ENCODE measurements at regions not wholly inside any gene's neighbourhood (a gene's known extent, or its start where the extent isn't known, plus 50 kb on each side); places are given as distances from the start of the nearest gene placed in this dataset.
"Not testable (repeated sequence)": the region's sequence is repeated elsewhere in the genome, so short reads cannot be mapped to it uniquely, and the experiment has no call there.

DNA sequence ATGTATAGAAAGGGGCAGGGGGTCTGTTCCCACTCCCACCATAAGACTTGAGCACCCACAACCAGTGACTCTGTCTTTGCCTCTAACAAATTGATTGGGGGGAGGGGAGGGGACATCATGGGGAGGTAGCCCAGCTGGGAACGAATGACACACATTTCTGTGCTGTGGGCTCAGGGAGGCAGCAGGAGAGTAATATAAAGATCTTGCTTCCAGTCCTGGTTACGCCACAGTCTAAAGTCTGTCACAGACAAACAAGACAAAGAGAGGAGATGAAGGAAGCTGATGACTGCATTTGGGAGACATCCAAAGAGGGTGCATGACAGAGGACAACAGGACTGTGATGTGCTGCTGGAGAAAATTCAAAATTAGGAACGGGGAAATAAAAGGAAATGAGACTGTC, 153.9 kb downstream of the ACTR3B start:
- Histone ChIP-seq H3K4me3 (no peak overlapping the region), H3K27ac (no peak overlapping the region), H3K9me3 (no peaks in the 10 kb centered on the region), H3K4me1 (no peaks in the 10 kb centered on the region), H3K27me3 (no peaks in the 10 kb centered on the region), H3K36me3 (no peaks in the 10 kb centered on the region)
- TF ChIP-seq POLR2A (IDR thresholded peaks at IDR 0.05) (no peak), EP300 (IDR thresholded peaks at IDR 0.05; ENCODE audit: low read depth) (no peak), POLR2AphosphoS5 (IDR thresholded peaks at IDR 0.05) (no peak)
- TF ChIP-seq, protein P1, sequence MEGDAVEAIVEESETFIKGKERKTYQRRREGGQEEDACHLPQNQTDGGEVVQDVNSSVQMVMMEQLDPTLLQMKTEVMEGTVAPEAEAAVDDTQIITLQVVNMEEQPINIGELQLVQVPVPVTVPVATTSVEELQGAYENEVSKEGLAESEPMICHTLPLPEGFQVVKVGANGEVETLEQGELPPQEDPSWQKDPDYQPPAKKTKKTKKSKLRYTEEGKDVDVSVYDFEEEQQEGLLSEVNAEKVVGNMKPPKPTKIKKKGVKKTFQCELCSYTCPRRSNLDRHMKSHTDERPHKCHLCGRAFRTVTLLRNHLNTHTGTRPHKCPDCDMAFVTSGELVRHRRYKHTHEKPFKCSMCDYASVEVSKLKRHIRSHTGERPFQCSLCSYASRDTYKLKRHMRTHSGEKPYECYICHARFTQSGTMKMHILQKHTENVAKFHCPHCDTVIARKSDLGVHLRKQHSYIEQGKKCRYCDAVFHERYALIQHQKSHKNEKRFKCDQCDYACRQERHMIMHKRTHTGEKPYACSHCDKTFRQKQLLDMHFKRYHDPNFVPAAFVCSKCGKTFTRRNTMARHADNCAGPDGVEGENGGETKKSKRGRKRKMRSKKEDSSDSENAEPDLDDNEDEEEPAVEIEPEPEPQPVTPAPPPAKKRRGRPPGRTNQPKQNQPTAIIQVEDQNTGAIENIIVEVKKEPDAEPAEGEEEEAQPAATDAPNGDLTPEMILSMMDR (IDR thresholded peaks at IDR 0.05): no peak
- 78% methylated on average over 3 of the region's 3 CpGs; no CpG with 5 or more reads in 1 of the 2 donors for WGBS, 2 donors (ENCODE audit: low coverage in 1 of 2)
- in situ Hi-C loops (cut with MboI; ENCODE audit: low pct_ligation_motif_present in 1 of 4, low pct_unique_long_range_greater_than_20kb in 1 of 4, low sequenced_read_pairs in 3 of 4) (no loop called here), intact Hi-C loops (cut with DNase I; ENCODE audit: low total_unique reads) (no loop called here)
- DNase-seq: no peak

DNA sequence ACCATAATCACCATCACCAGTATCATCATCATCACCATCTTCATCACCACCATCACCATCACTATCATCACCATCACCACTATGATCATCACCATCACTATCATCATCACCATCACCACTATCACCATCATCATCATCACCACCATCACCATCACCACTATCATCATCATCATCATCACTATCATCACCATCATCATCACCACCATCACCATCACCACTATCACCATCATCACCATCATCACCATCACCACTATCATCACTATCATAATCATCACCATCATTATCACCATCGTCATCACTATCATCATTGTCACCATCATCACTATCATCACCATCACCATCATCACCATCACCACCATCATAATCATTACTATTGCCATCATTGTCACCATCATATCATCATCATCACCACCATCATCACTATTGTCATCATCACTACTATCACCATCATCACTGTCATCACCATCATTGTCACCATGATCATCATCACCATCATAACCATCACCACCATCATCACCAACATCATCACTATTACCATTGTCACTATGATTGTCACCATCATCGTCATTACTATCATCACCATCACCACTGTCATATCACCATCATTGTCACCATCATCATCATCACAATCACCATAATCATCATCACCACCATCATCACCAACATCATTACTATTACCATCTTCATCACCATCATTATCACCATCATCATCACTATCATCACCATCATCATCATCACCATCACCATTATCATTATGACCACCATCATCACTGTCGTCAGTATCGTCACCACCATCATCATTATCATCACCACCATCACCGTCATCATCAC, 154.7 kb downstream of the ACTR3B start:
- intact Hi-C loops (cut with DNase I; ENCODE audit: low total_unique reads): no loop called here
- 90 to 91% methylated on average over 5 of the region's 5 CpGs for WGBS, 2 donors (ENCODE audit: low coverage in 1 of 2)
- TF ChIP-seq POLR2AphosphoS5 (IDR thresholded peaks at IDR 0.05) (no peak), EP300 (IDR thresholded peaks at IDR 0.05; ENCODE audit: low read depth) (no peak), POLR2A (IDR thresholded peaks at IDR 0.05) (no peak)
- Histone ChIP-seq H3K4me3 (no peak overlapping the region), H3K36me3 (no peaks in the 10 kb centered on the region), H3K27me3 (no peaks in the 10 kb centered on the region), H3K27ac (no peak overlapping the region), H3K4me1 (no peaks in the 10 kb centered on the region), H3K9me3 (no peaks in the 10 kb centered on the region)
- DNase-seq: no peak
- in situ Hi-C loops (cut with MboI; ENCODE audit: low pct_ligation_motif_present in 1 of 4, low pct_unique_long_range_greater_than_20kb in 1 of 4, low sequenced_read_pairs in 3 of 4): no loop called here

DNA sequence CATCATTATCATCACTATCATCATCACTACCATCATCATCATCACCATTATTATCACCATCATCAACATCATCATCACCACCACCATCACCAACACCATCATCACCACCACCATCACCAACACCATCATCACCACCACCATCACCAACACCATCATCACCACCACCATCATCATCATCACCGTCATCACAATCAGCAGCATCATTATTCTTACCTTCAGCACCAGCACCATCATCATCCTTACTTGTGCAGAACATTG, 155.2 kb downstream of the ACTR3B start:
- H3K4me1 ChIP-seq; H3K27ac ChIP-seq; DNase-seq; in situ Hi-C loops (cut with MboI; ENCODE audit: low pct_ligation_motif_present in 1 of 4, low pct_unique_long_range_greater_than_20kb in 1 of 4, low sequenced_read_pairs in 3 of 4); H3K4me3 ChIP-seq; H3K9me3 ChIP-seq; H3K27me3 ChIP-seq; intact Hi-C loops (cut with DNase I; ENCODE audit: low total_unique reads); H3K36me3 ChIP-seq: not testable (repeated sequence)
- 93 to 100% methylated on average over 1 of the region's 1 CpG for WGBS, 2 donors (ENCODE audit: low coverage in 1 of 2)

DNA sequence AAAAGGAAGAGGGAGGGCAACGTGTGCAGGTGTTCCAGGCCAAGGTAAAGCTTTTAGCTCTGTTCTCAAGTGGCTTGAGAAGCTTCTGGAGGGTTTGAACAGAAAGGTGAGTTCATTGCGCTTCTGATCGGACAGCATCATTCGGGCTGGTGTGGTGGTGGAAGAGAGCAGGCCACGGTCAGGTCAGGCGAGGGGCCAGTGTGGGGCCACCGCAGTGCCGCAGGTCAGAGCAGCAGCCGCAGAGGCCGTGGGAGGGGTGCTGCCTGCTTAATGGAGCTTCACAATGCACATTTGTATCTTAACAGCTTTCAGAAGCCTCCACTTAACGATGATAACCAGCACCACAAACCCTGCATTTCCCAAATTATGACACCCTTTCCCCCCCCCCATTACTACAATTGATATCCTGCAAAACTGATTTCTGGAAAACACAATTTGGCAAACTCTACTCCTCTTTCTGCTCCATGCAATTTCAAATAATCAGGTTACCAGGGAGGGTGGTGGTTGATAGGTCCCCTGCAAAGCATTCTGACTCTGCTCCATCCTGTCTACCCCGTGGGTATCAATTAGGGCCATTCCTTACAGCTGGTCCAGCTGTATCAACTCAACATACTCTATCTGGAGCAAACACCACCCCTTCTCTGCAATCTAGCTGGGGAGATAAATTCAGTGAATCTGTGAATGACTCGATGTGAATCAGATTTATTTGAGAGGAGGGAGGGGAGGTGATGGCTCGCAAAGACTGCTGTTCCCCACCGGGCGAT, 162.9 kb downstream of the ACTR3B start:
- Histone ChIP-seq H3K27me3 (peaks cover 41% of the 10 kb centered on the region), H3K4me3 (no peak overlapping the region), H3K9me3 (no peaks in the 10 kb centered on the region), H3K36me3 (no peaks in the 10 kb centered on the region), H3K27ac (no peak overlapping the region), H3K4me1 (peaks cover 0 to 11% (median 4%) of the 10 kb centered on the region in 4 donors)
- in situ Hi-C loops (cut with MboI; ENCODE audit: low pct_ligation_motif_present in 1 of 4, low pct_unique_long_range_greater_than_20kb in 1 of 4, low sequenced_read_pairs in 3 of 4): no loop called here
- no peak for DNase-seq
- intact Hi-C loops (cut with DNase I; ENCODE audit: low total_unique reads): no loop called here
- WGBS, 2 donors (ENCODE audit: low coverage in 1 of 2): 79 to 85% methylated on average over 10 to 16 of the region's 16 CpGs
- TF ChIP-seq POLR2AphosphoS5 (IDR thresholded peaks at IDR 0.05): no peak
- TF ChIP-seq, protein P1 (IDR thresholded peaks at IDR 0.05): no peak
- TF ChIP-seq POLR2A (IDR thresholded peaks at IDR 0.05): no peak
- no peak for TF ChIP-seq EP300 (IDR thresholded peaks at IDR 0.05; ENCODE audit: low read depth)

DNA sequence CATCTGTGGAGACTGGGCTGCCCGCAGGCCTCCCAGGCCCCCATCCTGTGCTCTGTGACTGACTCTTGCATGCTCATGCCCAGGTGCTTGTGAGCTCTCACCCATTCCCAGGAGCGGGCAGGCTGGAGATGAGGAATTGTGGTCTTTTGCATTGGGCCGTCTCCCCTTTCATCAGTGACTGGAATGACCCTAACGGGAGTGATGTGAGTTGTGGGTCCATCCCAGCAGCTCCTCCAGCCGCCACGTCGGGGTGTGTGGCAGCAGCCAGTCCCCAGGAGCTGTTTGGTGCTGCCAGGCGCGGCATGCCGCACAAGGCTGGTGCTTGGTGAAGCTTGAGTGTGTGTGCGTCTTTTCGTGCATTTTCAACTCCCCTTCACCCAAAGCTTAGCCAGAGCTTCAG, 164.2 kb downstream of the ACTR3B start:
- H3K4me3 ChIP-seq: no peak overlapping the region
- DNase-seq: no peak
- in situ Hi-C loops (cut with MboI; ENCODE audit: low pct_ligation_motif_present in 1 of 4, low pct_unique_long_range_greater_than_20kb in 1 of 4, low sequenced_read_pairs in 3 of 4) (no loop called here), intact Hi-C loops (cut with DNase I; ENCODE audit: low total_unique reads) (no loop called here)
- WGBS, 2 donors (ENCODE audit: low coverage in 1 of 2): 78 to 100% methylated on average over 1 to 12 of the region's 12 CpGs
- no peaks in the 10 kb centered on the region for H3K9me3 ChIP-seq
- H3K4me1 ChIP-seq: peaks cover 0 to 11% (median 4%) of the 10 kb centered on the region in 4 donors
- H3K27me3 ChIP-seq: peaks cover 41% of the 10 kb centered on the region
- no peaks in the 10 kb centered on the region for H3K36me3 ChIP-seq
- H3K27ac ChIP-seq: no peak overlapping the region
- TF ChIP-seq, protein P1 (IDR thresholded peaks at IDR 0.05): no peak
- TF ChIP-seq EP300 (IDR thresholded peaks at IDR 0.05; ENCODE audit: low read depth) (no peak), POLR2A (IDR thresholded peaks at IDR 0.05) (no peak), POLR2AphosphoS5 (IDR thresholded peaks at IDR 0.05) (no peak)
